IMR-90 (cell line): ENCODE measurements at regions not wholly inside any gene's neighbourhood (a gene's known extent, or its start where the extent isn't known, plus 50 kb on each side); places are given as distances from the start of the nearest gene placed in this dataset.

Experiments used
- ATAC-seq: fragments of 200-7000 bp; cut with Tn5 transposase; 2 replicates; pipeline ENCODE4 v1.9.1; 2020; ENCODE audit warnings: low read depth, mild to moderate bottlenecking, moderate library complexity
- BruUV-seq: library from RNA; stranded (reverse); fragments of 400-500 nt; replicated peaks from 2 replicates; lab custom pipeline; 2021; lab: Mats Ljungman, UMichigan
- CTCF ChIA-PET: fragments of 300-600 bp; formaldehyde crosslinking; extraction: SDS; loops from one replicate; lab custom pipeline; 2021; ENCODE audit warnings: antibody characterized with exemption; lab: Yijun Ruan, JAX
- POLR2A ChIA-PET: fragments of 300-600 bp; sonication (Branson Sonifier 250); formaldehyde crosslinking; loops from one replicate; lab custom pipeline; 2022; ENCODE audit warnings: antibody characterized with exemption; ENCODE audit not compliant: unreplicated experiment; lab: Charles Lee
- DNase-seq: peaks from one replicate; pipeline ENCODE4 v3.0.0; 2013
- H2AFZ ChIP-seq: replicated peaks from 2 replicates; pipeline ENCODE3; 2013; ENCODE audit warnings: low read length, mild to moderate bottlenecking; ENCODE audit not compliant: poor library complexity
- H2AK5ac ChIP-seq: 2 replicates; pipeline ENCODE4 v1.6.1; 2013; ENCODE audit warnings: low read depth, low read length, inconsistent platforms
- H2AK9ac ChIP-seq: replicated peaks from 2 replicates; pipeline ENCODE3; 2013; ENCODE audit warnings: mild to moderate bottlenecking, low read depth, low read length, moderate library complexity; ENCODE audit not compliant: poor library complexity
- H2BK120ac ChIP-seq: 2 replicates; pipeline ENCODE4 v1.6.1; 2013; ENCODE audit warnings: low read depth, low read length, inconsistent platforms
- H2BK15ac ChIP-seq: 3 replicates; pipeline ENCODE4 v1.6.1; 2013; ENCODE audit warnings: low read depth, low read length, inconsistent platforms
- H2BK20ac ChIP-seq: 2 replicates; pipeline ENCODE4 v1.6.1; 2013; ENCODE audit warnings: low read depth, mild to moderate bottlenecking, inconsistent platforms, low read length, moderate library complexity
- H2BK5ac ChIP-seq: 2 replicates; pipeline ENCODE4 v1.6.1; 2013; ENCODE audit warnings: mild to moderate bottlenecking, low read depth, low read length, inconsistent platforms; ENCODE audit not compliant: poor library complexity, severe bottlenecking
- H3K14ac ChIP-seq: replicated peaks from 2 replicates; pipeline ENCODE4 v1.6.1; 2013; ENCODE audit warnings: low read depth, low read length, inconsistent platforms
- H3K18ac ChIP-seq: 2 replicates; pipeline ENCODE4 v1.6.1; 2013; ENCODE audit warnings: low read depth, low read length, control low read depth
- H3K23ac ChIP-seq: 2 replicates; pipeline ENCODE4 v1.6.1; 2013; ENCODE audit warnings: low read depth, low read length, inconsistent platforms
- H3K27ac ChIP-seq: 2 replicates; pipeline ENCODE4 v1.5.1; 2013; ENCODE audit warnings: mild to moderate bottlenecking, control low read depth, low read length; ENCODE audit not compliant: insufficient read depth
- H3K27me3 ChIP-seq: 2 replicates; pipeline ENCODE4 v1.6.1; 2013; ENCODE audit warnings: low read length; ENCODE audit not compliant: control insufficient read depth, insufficient read depth
- H3K36me3 ChIP-seq: 2 replicates; pipeline ENCODE4 v1.6.1; 2013; ENCODE audit warnings: low read length, mixed read lengths; ENCODE audit not compliant: control insufficient read depth, insufficient read depth
- H3K4ac ChIP-seq: 2 replicates; pipeline ENCODE4 v1.6.1; 2013; ENCODE audit warnings: low read depth, low read length, inconsistent platforms
- H3K4me1 ChIP-seq: 2 replicates; pipeline ENCODE4 v1.6.1; 2013; ENCODE audit warnings: low read length, mixed read lengths; ENCODE audit not compliant: control insufficient read depth, insufficient read depth
- H3K4me2 ChIP-seq: 2 replicates; pipeline ENCODE4 v1.6.1; 2013; ENCODE audit warnings: low read depth, mild to moderate bottlenecking, control low read depth, low read length, moderate library complexity
- H3K4me3 ChIP-seq: 2 replicates; pipeline ENCODE4 v1.5.1; 2013; ENCODE audit warnings: low read depth, mild to moderate bottlenecking, control low read depth, low read length, moderate library complexity; ENCODE audit not compliant: insufficient read depth
- H3K56ac ChIP-seq: 2 replicates; pipeline ENCODE4 v1.6.1; 2013; ENCODE audit warnings: low read length, inconsistent platforms; ENCODE audit not compliant: insufficient read depth; ENCODE audit errors: extremely low read depth
- H3K79me1 ChIP-seq, 2 experiments: 2 replicates each; pipeline ENCODE4 v1.6.1; 2013; ENCODE audit warnings: low read length in 2 of 2, inconsistent platforms in 1 of 2, low read depth in 1 of 2
- H3K9ac ChIP-seq: 2 replicates; pipeline ENCODE4 v1.6.1; 2013; ENCODE audit warnings: low read depth, low read length, control low read depth
- H3K9me1 ChIP-seq: 2 replicates; pipeline ENCODE4 v1.6.1; 2013; ENCODE audit warnings: low read length, inconsistent platforms; ENCODE audit not compliant: insufficient read depth
- H3K9me3 ChIP-seq: 2 replicates; pipeline ENCODE4 v1.6.1; 2013; ENCODE audit warnings: low read length; ENCODE audit not compliant: control insufficient read depth, insufficient read depth
- H4K20me1 ChIP-seq: 2 replicates; pipeline ENCODE4 v1.6.1; 2013; ENCODE audit warnings: low read length, inconsistent platforms; ENCODE audit not compliant: insufficient read depth
- H4K5ac ChIP-seq: 2 replicates; pipeline ENCODE4 v1.6.1; 2013; ENCODE audit warnings: mild to moderate bottlenecking, low read depth, low read length, control low read depth
- H4K8ac ChIP-seq, 2 experiments: 2 replicates each; pipeline ENCODE4 v1.6.1; 2013; ENCODE audit warnings: low read depth in 2 of 2, low read length in 2 of 2, control low read depth in 1 of 2, inconsistent platforms in 1 of 2
- H4K91ac ChIP-seq: 2 replicates; pipeline ENCODE4 v1.6.1; 2013; ENCODE audit warnings: low read depth, low read length, inconsistent platforms; ENCODE audit not compliant: insufficient read depth
- CEBPB ChIP-seq: IDR thresholded peaks from 2 replicates; pipeline ENCODE4 v1.6.1; 2012; ENCODE audit warnings: low read depth, low read length, improper control_type of control experiment
- CHD1 ChIP-seq: IDR thresholded peaks from 2 replicates; pipeline ENCODE4 v1.6.1; 2012; ENCODE audit warnings: low read depth, low read length, improper control_type of control experiment
- FOS ChIP-seq: fragments of 150-350 bp; IDR thresholded peaks from 2 replicates; pipeline ENCODE4 v1.6.1; 2016; ENCODE audit warnings: low read depth, low read length
- MAFK ChIP-seq: IDR thresholded peaks from 2 replicates; pipeline ENCODE4 v1.6.1; 2012; ENCODE audit warnings: low read depth, low read length, improper control_type of control experiment
- MXI1 ChIP-seq: IDR thresholded peaks from 2 replicates; pipeline ENCODE4 v1.6.1; 2012; ENCODE audit warnings: low read depth, mild to moderate bottlenecking, low read length, moderate library complexity, borderline replicate concordance
- POLR2A ChIP-seq: IDR thresholded peaks from 2 replicates; pipeline ENCODE4 v1.6.1; 2012; ENCODE audit warnings: mild to moderate bottlenecking, low read depth, low read length
- RAD21 ChIP-seq: IDR thresholded peaks from 2 replicates; pipeline ENCODE4 v1.6.1; 2012; ENCODE audit warnings: low read length, improper control_type of control experiment
- RCOR1 ChIP-seq: IDR thresholded peaks from 2 replicates; pipeline ENCODE4 v1.6.1; 2012; ENCODE audit warnings: mild to moderate bottlenecking, low read length, improper control_type of control experiment; ENCODE audit not compliant: insufficient replicate concordance
- RFX5 ChIP-seq: IDR thresholded peaks from 2 replicates; pipeline ENCODE4 v1.8.0; 2012; ENCODE audit warnings: low read depth, mild to moderate bottlenecking, low read length, moderate library complexity
- SMC3 ChIP-seq: fragments of 150-350 bp; IDR thresholded peaks from 2 replicates; pipeline ENCODE4 v1.6.1; 2016; ENCODE audit warnings: low read depth, mild to moderate bottlenecking, antibody characterized with exemption, low read length, moderate library complexity
- WGBS, 2 experiments: methylation state at CpG; one replicate each; pipeline versions ENCODE4 v1.1.5 to v1.1.7; 2013; ENCODE audit warnings: missing lambda C conversion rate in 2 of 2; ENCODE audit not compliant: insufficient read length in 1 of 2; ENCODE audit errors: extremely low coverage in 2 of 2; 5-methylcytosine and 5-hydroxymethylcytosine counted together
- dilution Hi-C: fragments of 300-500 bp; cut with HindIII; formaldehyde crosslinking; loops from one replicate; pipeline ENCODE4 v1.14.3; 2018; ENCODE audit warnings: low sequenced_read_pairs; ENCODE audit not compliant: unreplicated experiment
- in situ Hi-C: fragments of 300-500 bp; cut with MboI; formaldehyde crosslinking; loops from 3 replicates; pipeline ENCODE4 v1.14.3; 2019; ENCODE audit warnings: low sequenced_read_pairs, inconsistent platforms, mixed read lengths
- intact Hi-C: fragments of 100-400 bp; cut with micrococcal nuclease; formaldehyde crosslinking; loops from 2 replicates; pipeline ENCODE4 v1.10.0; 2022
- TF ChIP-seq, protein P1 (sequence below): fragments of 150-350 bp; IDR thresholded peaks from 2 replicates; pipeline ENCODE4 v1.6.1; 2016; ENCODE audit warnings: low read depth, mild to moderate bottlenecking, low read length, moderate library complexity, borderline replicate concordance
- TF ChIP-seq, protein P2 (sequence below): fragments of 150-350 bp; IDR thresholded peaks from 2 replicates; pipeline ENCODE4 v1.6.1; 2017; ENCODE audit warnings: mild to moderate bottlenecking, antibody characterized with exemption, low read length, low read depth
- TF ChIP-seq, protein P3 (sequence below): conservative IDR thresholded peaks from 2 replicates; pipeline ENCODE4 v1.5.1; 2012; ENCODE audit warnings: mild to moderate bottlenecking, low read depth, low read length, improper control_type of control experiment

DNA sequence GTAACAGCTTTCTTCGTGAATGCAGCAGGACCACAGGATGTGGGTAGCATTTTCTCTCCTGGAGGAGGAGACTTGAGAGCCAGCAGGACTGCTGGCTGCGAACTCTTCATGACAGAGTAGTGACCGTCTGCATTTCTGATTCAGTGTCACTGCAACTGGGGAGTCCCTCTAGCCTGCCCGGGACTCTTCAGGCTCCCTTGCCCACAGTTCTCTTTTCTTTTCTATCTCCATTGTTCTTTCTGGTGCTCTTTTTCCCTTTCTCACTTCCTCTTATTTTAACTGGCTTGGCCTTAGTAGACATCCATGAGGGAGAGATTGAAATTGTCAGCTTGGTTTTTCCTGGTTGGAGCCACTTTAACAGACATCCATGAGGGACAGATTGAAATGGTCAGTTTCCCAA is 49.9 kb upstream of the P2RY1 start:
- Histone ChIP-seq H3K27me3 (no peaks in the 10 kb centered on the region), H2AK5ac (no peak overlapping the region), H2AK9ac (no peak overlapping the region), H4K91ac (no peak overlapping the region), H3K4ac (no peak overlapping the region), H2BK20ac (no peak overlapping the region), H3K23ac (no peak overlapping the region), H3K9me1 (no peaks in the 10 kb centered on the region), H3K9ac (no peak overlapping the region), H3K4me2 (no peak overlapping the region), H4K5ac (no peak overlapping the region), H2BK5ac (no peak overlapping the region), H4K20me1 (no peaks in the 10 kb centered on the region), H3K56ac (no peak overlapping the region; the same call in 1 of the 2 replicates), H3K27ac (no peak overlapping the region), H3K79me1 (no peaks in the 10 kb centered on the region), H3K18ac (no peak overlapping the region), H2BK120ac (no peak overlapping the region), H3K9me3 (no peaks in the 10 kb centered on the region), H3K4me3 (no peak overlapping the region), H3K36me3 (no peaks in the 10 kb centered on the region), H3K4me1 (no peaks in the 10 kb centered on the region), H3K14ac (no peak overlapping the region), H2AFZ (no peak overlapping the region), H2BK15ac (no peak overlapping the region), H4K8ac (no peak overlapping the region)
- POLR2A ChIA-PET: no interaction called here
- in situ Hi-C loops: no loop called here
- no peak for TF ChIP-seq RCOR1
- no peak for TF ChIP-seq FOS
- TF ChIP-seq RAD21: no peak
- TF ChIP-seq, protein P1, sequence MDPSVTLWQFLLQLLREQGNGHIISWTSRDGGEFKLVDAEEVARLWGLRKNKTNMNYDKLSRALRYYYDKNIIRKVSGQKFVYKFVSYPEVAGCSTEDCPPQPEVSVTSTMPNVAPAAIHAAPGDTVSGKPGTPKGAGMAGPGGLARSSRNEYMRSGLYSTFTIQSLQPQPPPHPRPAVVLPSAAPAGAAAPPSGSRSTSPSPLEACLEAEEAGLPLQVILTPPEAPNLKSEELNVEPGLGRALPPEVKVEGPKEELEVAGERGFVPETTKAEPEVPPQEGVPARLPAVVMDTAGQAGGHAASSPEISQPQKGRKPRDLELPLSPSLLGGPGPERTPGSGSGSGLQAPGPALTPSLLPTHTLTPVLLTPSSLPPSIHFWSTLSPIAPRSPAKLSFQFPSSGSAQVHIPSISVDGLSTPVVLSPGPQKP: no peak
- TF ChIP-seq RFX5: no peak
- no peak for TF ChIP-seq CEBPB
- TF ChIP-seq SMC3: no peak
- TF ChIP-seq, protein P2, sequence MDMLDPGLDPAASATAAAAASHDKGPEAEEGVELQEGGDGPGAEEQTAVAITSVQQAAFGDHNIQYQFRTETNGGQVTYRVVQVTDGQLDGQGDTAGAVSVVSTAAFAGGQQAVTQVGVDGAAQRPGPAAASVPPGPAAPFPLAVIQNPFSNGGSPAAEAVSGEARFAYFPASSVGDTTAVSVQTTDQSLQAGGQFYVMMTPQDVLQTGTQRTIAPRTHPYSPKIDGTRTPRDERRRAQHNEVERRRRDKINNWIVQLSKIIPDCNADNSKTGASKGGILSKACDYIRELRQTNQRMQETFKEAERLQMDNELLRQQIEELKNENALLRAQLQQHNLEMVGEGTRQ: no peak
- no peak for TF ChIP-seq POLR2A
- no peak for TF ChIP-seq CHD1
- TF ChIP-seq MXI1: no peak
- no peak for TF ChIP-seq MAFK
- TF ChIP-seq, protein P3, sequence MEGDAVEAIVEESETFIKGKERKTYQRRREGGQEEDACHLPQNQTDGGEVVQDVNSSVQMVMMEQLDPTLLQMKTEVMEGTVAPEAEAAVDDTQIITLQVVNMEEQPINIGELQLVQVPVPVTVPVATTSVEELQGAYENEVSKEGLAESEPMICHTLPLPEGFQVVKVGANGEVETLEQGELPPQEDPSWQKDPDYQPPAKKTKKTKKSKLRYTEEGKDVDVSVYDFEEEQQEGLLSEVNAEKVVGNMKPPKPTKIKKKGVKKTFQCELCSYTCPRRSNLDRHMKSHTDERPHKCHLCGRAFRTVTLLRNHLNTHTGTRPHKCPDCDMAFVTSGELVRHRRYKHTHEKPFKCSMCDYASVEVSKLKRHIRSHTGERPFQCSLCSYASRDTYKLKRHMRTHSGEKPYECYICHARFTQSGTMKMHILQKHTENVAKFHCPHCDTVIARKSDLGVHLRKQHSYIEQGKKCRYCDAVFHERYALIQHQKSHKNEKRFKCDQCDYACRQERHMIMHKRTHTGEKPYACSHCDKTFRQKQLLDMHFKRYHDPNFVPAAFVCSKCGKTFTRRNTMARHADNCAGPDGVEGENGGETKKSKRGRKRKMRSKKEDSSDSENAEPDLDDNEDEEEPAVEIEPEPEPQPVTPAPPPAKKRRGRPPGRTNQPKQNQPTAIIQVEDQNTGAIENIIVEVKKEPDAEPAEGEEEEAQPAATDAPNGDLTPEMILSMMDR: no peak
- no peak for ATAC-seq
- DNase-seq: no peak
- BruUV-seq: no TSS peak
- CTCF ChIA-PET: no interaction called here
- dilution Hi-C loops: no loop called here
- intact Hi-C loops: no loop called here
- WGBS, 2 experiments: 0% methylated on average over 1 of the region's 4 CpGs; no CpG with 5 or more reads in 1 of the 2 experiments
